Body of pancreas (tissue), 4 donors: ENCODE measurements at regions not wholly inside any gene's neighbourhood (a gene's known extent, or its start where the extent isn't known, plus 50 kb on each side); places are given as distances from the start of the nearest gene placed in this dataset.

ENCODE experiments used
- POLR2A ChIP-seq, 3 donors: fragments of 450-650 bp; IDR thresholded peaks; one replicate each; pipeline ENCODE4 v1.6.1; 2016; ENCODE audit warnings: antibody characterized with exemption in 3 of 3, mild to moderate bottlenecking in 2 of 3
- TF ChIP-seq, protein P1 (sequence below), 7 experiments: fragments of 450-650 bp in 4 of 7; fragments of 200-600 bp in 3 of 7; sonication (generic) in 3 of 7; IDR thresholded peaks; one replicate each; pipeline ENCODE4 v1.5.1; 2016 to 2019; ENCODE audit warnings: antibody characterized with exemption in 7 of 7

DNA sequence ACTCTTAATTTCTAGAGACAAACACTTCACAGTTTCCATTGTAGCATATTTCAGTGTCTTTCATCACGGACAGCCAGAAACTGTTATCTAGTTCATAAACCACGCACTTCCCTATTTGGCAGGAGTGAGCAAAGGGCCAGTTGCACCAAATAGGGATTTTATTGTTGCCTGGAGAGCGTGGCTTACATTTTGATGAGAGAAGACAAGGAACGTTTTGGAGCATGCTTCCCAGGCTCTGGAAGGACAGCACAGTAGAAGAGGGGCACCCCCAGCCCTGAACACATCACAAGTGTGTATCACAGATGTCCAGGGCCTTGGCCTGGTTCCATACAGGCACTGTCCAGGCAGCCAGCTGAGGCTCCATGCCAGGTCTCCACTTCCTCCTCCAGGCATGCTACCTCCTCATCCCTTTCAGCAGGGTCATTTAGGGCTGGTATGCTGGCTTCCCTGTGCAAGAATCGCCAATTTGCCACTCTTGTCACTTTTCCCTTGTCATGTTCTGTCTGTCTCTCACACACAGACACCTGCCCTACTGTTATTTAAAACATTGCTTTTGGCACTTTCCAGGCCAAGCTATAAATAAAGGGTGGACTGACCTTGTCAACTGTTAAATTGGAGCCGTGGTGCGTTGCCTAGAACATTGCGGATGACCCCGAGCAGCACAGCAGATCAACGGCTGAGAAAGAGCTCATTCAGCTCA, 235.0 kb upstream of the GMDS start:
- TF ChIP-seq POLR2A (IDR thresholded peaks at IDR 0.05): no peak
- TF ChIP-seq, protein P1, sequence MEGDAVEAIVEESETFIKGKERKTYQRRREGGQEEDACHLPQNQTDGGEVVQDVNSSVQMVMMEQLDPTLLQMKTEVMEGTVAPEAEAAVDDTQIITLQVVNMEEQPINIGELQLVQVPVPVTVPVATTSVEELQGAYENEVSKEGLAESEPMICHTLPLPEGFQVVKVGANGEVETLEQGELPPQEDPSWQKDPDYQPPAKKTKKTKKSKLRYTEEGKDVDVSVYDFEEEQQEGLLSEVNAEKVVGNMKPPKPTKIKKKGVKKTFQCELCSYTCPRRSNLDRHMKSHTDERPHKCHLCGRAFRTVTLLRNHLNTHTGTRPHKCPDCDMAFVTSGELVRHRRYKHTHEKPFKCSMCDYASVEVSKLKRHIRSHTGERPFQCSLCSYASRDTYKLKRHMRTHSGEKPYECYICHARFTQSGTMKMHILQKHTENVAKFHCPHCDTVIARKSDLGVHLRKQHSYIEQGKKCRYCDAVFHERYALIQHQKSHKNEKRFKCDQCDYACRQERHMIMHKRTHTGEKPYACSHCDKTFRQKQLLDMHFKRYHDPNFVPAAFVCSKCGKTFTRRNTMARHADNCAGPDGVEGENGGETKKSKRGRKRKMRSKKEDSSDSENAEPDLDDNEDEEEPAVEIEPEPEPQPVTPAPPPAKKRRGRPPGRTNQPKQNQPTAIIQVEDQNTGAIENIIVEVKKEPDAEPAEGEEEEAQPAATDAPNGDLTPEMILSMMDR (IDR thresholded peaks at IDR 0.05): no peak
